ENCODE measurements at regions not wholly inside any gene's neighbourhood (a gene's known extent, or its start where the extent isn't known, plus 50 kb on each side); places are given as distances from the start of the nearest gene placed in this dataset.

GRCh38 chr16:64312292-64312691 is 809.6 kb downstream of the CDH11 start:
- Histone ChIP-seq H3K27ac (ENCODE audit: low read depth, low read length) (no peak overlapping the region), H3K27me3 (ENCODE audit: insufficient read depth, low read length, poor library complexity, severe bottlenecking) (no peaks in the 10 kb centered on the region), H3K36me3 (ENCODE audit: insufficient read depth, low read length) (no peaks in the 10 kb centered on the region), H3K4me1 (ENCODE audit: insufficient read depth, low read length) (no peaks in the 10 kb centered on the region), H3K9me3 (ENCODE audit: low read length) (no peaks in the 10 kb centered on the region), H3K4me3 (ENCODE audit: low read length) (no peak overlapping the region)
- Mint-ChIP-seq H3K27ac (no peak overlapping the region), H3K4me1 (no peaks in the 10 kb centered on the region), H3K27me3 (no peaks in the 10 kb centered on the region), H3K9me3 (peaks cover 19 to 48% (median 29%) of the 10 kb centered on the region in 5 donors), H3K36me3 (no peaks in the 10 kb centered on the region), H3K4me3 (no peak overlapping the region)
- DNase-seq = no peak
- CTCF ChIA-PET = no interaction called here
- POLR2A ChIA-PET = no interaction called here

- H3K4me1 ChIP-seq (ENCODE audit: insufficient read depth, low read length) = no peaks in the 10 kb centered on the region
- no peaks in the 10 kb centered on the region for H3K27me3 ChIP-seq (ENCODE audit: insufficient read depth, low read length, poor library complexity, severe bottlenecking)
- H3K4me3 ChIP-seq (ENCODE audit: low read length) = no peak overlapping the region
- no peaks in the 10 kb centered on the region for H3K9me3 ChIP-seq (ENCODE audit: low read length)
- Mint-ChIP-seq H3K27me3 (no peaks in the 10 kb centered on the region), H3K27ac (no peak overlapping the region), H3K9me3 (peaks cover 25 to 48% (median 30%) of the 10 kb centered on the region in 5 donors), H3K36me3 (no peaks in the 10 kb centered on the region), H3K4me3 (no peak overlapping the region), H3K4me1 (no peaks in the 10 kb centered on the region)
- no peak for DNase-seq
- ChIA-PET POLR2A (no interaction called here), CTCF (no interaction called here)
- H3K27ac ChIP-seq (ENCODE audit: low read depth, low read length) = no peak overlapping the region
- H3K36me3 ChIP-seq (ENCODE audit: insufficient read depth, low read length) = no peaks in the 10 kb centered on the region
These were observed 810.6 kb downstream of the CDH11 start for GRCh38 chr16:64311241-64311640.

GRCh38 chr16:64309398-64310110 is 812.3 kb downstream of the CDH11 start:
- H3K4me1 ChIP-seq (ENCODE audit: insufficient read depth, low read length) = no peaks in the 10 kb centered on the region
- no peaks in the 10 kb centered on the region for H3K27me3 ChIP-seq (ENCODE audit: insufficient read depth, low read length, poor library complexity, severe bottlenecking)
- no peaks in the 10 kb centered on the region for H3K36me3 ChIP-seq (ENCODE audit: insufficient read depth, low read length)
- ChIA-PET CTCF (no interaction called here), POLR2A (no interaction called here)
- Mint-ChIP-seq H3K27ac (no peak overlapping the region), H3K27me3 (no peaks in the 10 kb centered on the region), H3K4me3 (no peak overlapping the region), H3K36me3 (no peaks in the 10 kb centered on the region), H3K4me1 (no peaks in the 10 kb centered on the region), H3K9me3 (peaks cover 21 to 46% (median 31%) of the 10 kb centered on the region in 5 donors)
- no peaks in the 10 kb centered on the region for H3K9me3 ChIP-seq (ENCODE audit: low read length)
- no peak for DNase-seq
- no peak overlapping the region for H3K27ac ChIP-seq (ENCODE audit: low read depth, low read length)
- H3K4me3 ChIP-seq (ENCODE audit: low read length) = no peak overlapping the region

- ChIA-PET POLR2A (no interaction called here), CTCF (no interaction called here)
- DNase-seq = no peak
- Histone ChIP-seq H3K27me3 (ENCODE audit: insufficient read depth, low read length, poor library complexity, severe bottlenecking) (no peaks in the 10 kb centered on the region), H3K27ac (ENCODE audit: low read depth, low read length) (no peak overlapping the region), H3K36me3 (ENCODE audit: insufficient read depth, low read length) (no peaks in the 10 kb centered on the region), H3K9me3 (ENCODE audit: low read length) (no peaks in the 10 kb centered on the region), H3K4me1 (ENCODE audit: insufficient read depth, low read length) (no peaks in the 10 kb centered on the region), H3K4me3 (ENCODE audit: low read length) (no peak overlapping the region)
- Mint-ChIP-seq H3K27ac (no peak overlapping the region), H3K4me1 (no peaks in the 10 kb centered on the region), H3K4me3 (no peak overlapping the region), H3K27me3 (no peaks in the 10 kb centered on the region), H3K36me3 (no peaks in the 10 kb centered on the region), H3K9me3 (peaks cover 19 to 49% (median 31%) of the 10 kb centered on the region in 5 donors)
These were observed 813.1 kb downstream of the CDH11 start for GRCh38 chr16:64308721-64309120.

DNA sequence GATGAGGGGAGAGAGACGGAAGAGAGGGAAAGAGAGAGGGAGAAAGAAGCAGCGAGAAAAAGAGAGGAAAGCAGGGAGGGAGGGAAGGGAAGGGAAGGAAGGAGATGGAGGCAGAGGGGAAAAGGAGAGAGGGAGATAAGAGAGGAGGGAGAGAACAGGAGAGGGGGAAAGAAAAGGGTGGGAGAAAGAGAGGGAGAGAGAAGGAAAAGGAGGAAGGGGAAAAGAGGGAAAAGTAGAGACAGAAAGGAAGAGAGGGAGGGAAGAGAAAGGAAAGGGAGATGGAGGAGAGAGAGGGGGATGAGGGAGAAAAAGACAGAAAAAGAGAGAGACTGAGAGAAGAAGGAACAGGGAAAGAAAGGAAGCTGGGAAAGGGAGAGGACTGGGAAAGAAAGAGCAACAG is 814.4 kb downstream of the CDH11 start:
- no peaks in the 10 kb centered on the region for H3K36me3 Mint-ChIP-seq
- DNase-seq = no peak
- no peak overlapping the region for H3K27ac Mint-ChIP-seq
- ChIA-PET CTCF (no interaction called here), POLR2A (no interaction called here)
- Histone ChIP-seq H3K27me3 (ENCODE audit: insufficient read depth, low read length, poor library complexity, severe bottlenecking) (no peaks in the 10 kb centered on the region), H3K36me3 (ENCODE audit: insufficient read depth, low read length) (no peaks in the 10 kb centered on the region), H3K4me3 (ENCODE audit: low read length) (no peak overlapping the region), H3K4me1 (ENCODE audit: insufficient read depth, low read length) (no peaks in the 10 kb centered on the region), H3K27ac (ENCODE audit: low read depth, low read length) (no peak overlapping the region), H3K9me3 (ENCODE audit: low read length) (no peaks in the 10 kb centered on the region)
- no peaks in the 10 kb centered on the region for H3K27me3 Mint-ChIP-seq
- H3K4me3 Mint-ChIP-seq = no peak overlapping the region
- H3K9me3 Mint-ChIP-seq = peaks cover 20 to 49% (median 31%) of the 10 kb centered on the region in 5 donors
- no peaks in the 10 kb centered on the region for H3K4me1 Mint-ChIP-seq

DNA sequence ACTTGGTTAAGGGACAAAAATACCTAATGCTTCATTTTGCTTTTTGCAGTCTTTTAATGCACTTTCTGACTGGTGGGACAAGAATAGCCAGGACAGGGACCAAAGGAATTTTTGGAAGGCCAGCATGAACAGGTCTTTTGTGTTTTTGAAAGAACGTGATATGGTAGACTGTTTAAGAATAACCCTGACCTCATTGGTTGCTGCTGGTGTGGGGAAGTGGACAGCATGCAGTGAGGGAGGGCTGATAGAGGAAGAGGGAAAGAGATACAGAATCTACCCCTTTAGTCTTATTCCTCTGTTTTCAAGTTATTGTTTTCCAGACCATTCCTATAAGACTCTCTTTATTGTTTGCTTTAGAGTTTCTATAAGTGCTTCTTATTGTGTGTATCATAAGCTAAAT is 816.2 kb downstream of the CDH11 start:
- ChIA-PET CTCF (no interaction called here), POLR2A (no interaction called here)
- DNase-seq = no peak
- no peaks in the 10 kb centered on the region for H3K4me1 Mint-ChIP-seq
- peaks cover 16 to 37% (median 31%) of the 10 kb centered on the region in 5 donors for H3K9me3 Mint-ChIP-seq
- H3K4me3 ChIP-seq (ENCODE audit: low read length) = no peak overlapping the region
- no peak overlapping the region for H3K4me3 Mint-ChIP-seq
- H3K27ac ChIP-seq (ENCODE audit: low read depth, low read length) = no peak overlapping the region
- no peaks in the 10 kb centered on the region for H3K27me3 Mint-ChIP-seq
- H3K36me3 Mint-ChIP-seq = no peaks in the 10 kb centered on the region
- H3K27me3 ChIP-seq (ENCODE audit: insufficient read depth, low read length, poor library complexity, severe bottlenecking) = no peaks in the 10 kb centered on the region
- H3K27ac Mint-ChIP-seq = no peak overlapping the region
- no peaks in the 10 kb centered on the region for H3K9me3 ChIP-seq (ENCODE audit: low read length)
- no peaks in the 10 kb centered on the region for H3K36me3 ChIP-seq (ENCODE audit: insufficient read depth, low read length)
- no peaks in the 10 kb centered on the region for H3K4me1 ChIP-seq (ENCODE audit: insufficient read depth, low read length)

GRCh38 chr16:64304951-64305350 is 816.9 kb downstream of the CDH11 start:
- POLR2A ChIA-PET = no interaction called here
- no peak overlapping the region for H3K4me3 ChIP-seq (ENCODE audit: low read length)
- no peaks in the 10 kb centered on the region for H3K9me3 ChIP-seq (ENCODE audit: low read length)
- no peaks in the 10 kb centered on the region for H3K27me3 Mint-ChIP-seq
- no peaks in the 10 kb centered on the region for H3K4me1 Mint-ChIP-seq
- H3K4me3 Mint-ChIP-seq = no peak overlapping the region
- H3K4me1 ChIP-seq (ENCODE audit: insufficient read depth, low read length) = no peaks in the 10 kb centered on the region
- H3K27ac ChIP-seq (ENCODE audit: low read depth, low read length) = no peak overlapping the region
- H3K36me3 ChIP-seq (ENCODE audit: insufficient read depth, low read length) = no peaks in the 10 kb centered on the region
- no peak overlapping the region for H3K27ac Mint-ChIP-seq
- no peaks in the 10 kb centered on the region for H3K27me3 ChIP-seq (ENCODE audit: insufficient read depth, low read length, poor library complexity, severe bottlenecking)
- peaks cover 14 to 34% (median 29%) of the 10 kb centered on the region in 5 donors for H3K9me3 Mint-ChIP-seq
- no peaks in the 10 kb centered on the region for H3K36me3 Mint-ChIP-seq
- CTCF ChIA-PET = no interaction called here
- DNase-seq = no peak

GRCh38 chr16:64304396-64304795 is 817.5 kb downstream of the CDH11 start:
- Mint-ChIP-seq H3K27me3 (no peaks in the 10 kb centered on the region), H3K36me3 (no peaks in the 10 kb centered on the region), H3K4me1 (no peaks in the 10 kb centered on the region), H3K4me3 (no peak overlapping the region), H3K9me3 (peaks cover 14 to 34% (median 23%) of the 10 kb centered on the region in 5 donors), H3K27ac (no peak overlapping the region)
- no peaks in the 10 kb centered on the region for H3K9me3 ChIP-seq (ENCODE audit: low read length)
- CTCF ChIA-PET = no interaction called here
- H3K27me3 ChIP-seq (ENCODE audit: insufficient read depth, low read length, poor library complexity, severe bottlenecking) = no peaks in the 10 kb centered on the region
- no peaks in the 10 kb centered on the region for H3K4me1 ChIP-seq (ENCODE audit: insufficient read depth, low read length)
- H3K36me3 ChIP-seq (ENCODE audit: insufficient read depth, low read length) = no peaks in the 10 kb centered on the region
- no peak overlapping the region for H3K27ac ChIP-seq (ENCODE audit: low read depth, low read length)
- H3K4me3 ChIP-seq (ENCODE audit: low read length) = no peak overlapping the region
- POLR2A ChIA-PET = no interaction called here
- DNase-seq = no peak

Data from CD8-positive, alpha-beta memory T cell (primary cell).